ENCODE measurements at regions not wholly inside any gene's neighbourhood (a gene's known extent, or its start where the extent isn't known, plus 50 kb on each side); places are given as distances from the start of the nearest gene placed in this dataset.

DNA sequence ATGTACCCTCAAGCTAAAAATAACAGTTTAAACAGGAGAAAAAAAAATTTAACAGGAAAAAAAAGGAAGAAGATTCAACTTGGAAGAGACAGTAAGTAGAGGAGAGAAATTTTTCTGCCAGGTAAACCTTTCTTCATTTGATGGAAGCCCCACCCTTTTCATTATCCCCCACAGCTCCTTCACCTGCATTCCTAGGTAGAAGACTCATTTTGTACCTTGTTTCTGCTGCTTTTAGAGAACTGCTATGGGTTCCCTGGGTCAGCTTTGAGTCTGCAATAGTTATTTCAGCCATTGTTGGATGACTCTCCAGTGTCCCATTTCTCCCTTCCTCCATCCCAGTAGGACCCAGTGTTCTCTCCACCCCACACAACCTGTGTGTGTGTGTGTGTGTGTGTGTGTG lies 74.1 kb upstream of the CPEB4 start:
- TF ChIP-seq CTCF (IDR thresholded peaks at IDR 0.05) = no peak
- no peak for TF ChIP-seq POLR2A (IDR thresholded peaks at IDR 0.05)

Measured in heart left ventricle (tissue), 13 donors.